Activated CD8-positive, alpha-beta T cell treated with anti-CD3 and anti-CD28 coated beads for 36 hours (primary cell): ENCODE measurements at regions not wholly inside any gene's neighbourhood (a gene's known extent, or its start where the extent isn't known, plus 50 kb on each side); places are given as distances from the start of the nearest gene placed in this dataset.

Experiments
- ATAC-seq: fragments of 200-7000 bp; cut with Tn5 transposase; one replicate; pipeline ENCODE4 v1.10.0; 2021; ENCODE audit warnings: mild to moderate bottlenecking, moderate library complexity
- CTCF ChIA-PET: fragments of 350-600 bp; sonication (Branson Sonifier 250); formaldehyde crosslinking; loops from one replicate; lab custom pipeline; 2021; ENCODE audit warnings: antibody characterized with exemption; lab: Charles Lee
- POLR2A ChIA-PET: fragments of 350-600 bp; sonication (Branson Sonifier 250); formaldehyde crosslinking; loops from one replicate; lab custom pipeline; 2021; ENCODE audit warnings: antibody characterized with exemption; lab: Charles Lee
- DNase-seq: peaks from one replicate; pipeline ENCODE4 v3.0.0-alpha.2; 2020
- H3K27ac Mint-ChIP-seq: one replicate; pipeline ENCODE4 v1.8.0; 2021; ENCODE audit warnings: mild to moderate bottlenecking, mixed read lengths
- H3K27me3 Mint-ChIP-seq: one replicate; pipeline ENCODE4 v1.8.0; 2021; ENCODE audit warnings: mixed read lengths
- H3K36me3 Mint-ChIP-seq: one replicate; pipeline ENCODE4 v1.8.0; 2021; ENCODE audit warnings: low read depth, mixed read lengths
- H3K4me1 Mint-ChIP-seq: one replicate; pipeline ENCODE4 v1.8.0; 2021; ENCODE audit warnings: low read depth, mixed read lengths
- H3K4me3 Mint-ChIP-seq: one replicate; pipeline ENCODE4 v1.8.0; 2021; ENCODE audit warnings: mild to moderate bottlenecking, moderate library complexity, mixed read lengths
- H3K9me3 Mint-ChIP-seq: one replicate; pipeline ENCODE4 v1.8.0; 2021; ENCODE audit warnings: mixed read lengths
- intact Hi-C: fragments of 100-400 bp; cut with micrococcal nuclease; formaldehyde crosslinking; loops from one replicate; pipeline ENCODE4 v1.10.0; 2022
- TF ChIP-seq, protein P1 (sequence below): fragments of 200-600 bp; IDR thresholded peaks from one replicate; pipeline ENCODE4 v1.8.0; 2022; ENCODE audit warnings: antibody characterized with exemption, mild to moderate bottlenecking

DNA sequence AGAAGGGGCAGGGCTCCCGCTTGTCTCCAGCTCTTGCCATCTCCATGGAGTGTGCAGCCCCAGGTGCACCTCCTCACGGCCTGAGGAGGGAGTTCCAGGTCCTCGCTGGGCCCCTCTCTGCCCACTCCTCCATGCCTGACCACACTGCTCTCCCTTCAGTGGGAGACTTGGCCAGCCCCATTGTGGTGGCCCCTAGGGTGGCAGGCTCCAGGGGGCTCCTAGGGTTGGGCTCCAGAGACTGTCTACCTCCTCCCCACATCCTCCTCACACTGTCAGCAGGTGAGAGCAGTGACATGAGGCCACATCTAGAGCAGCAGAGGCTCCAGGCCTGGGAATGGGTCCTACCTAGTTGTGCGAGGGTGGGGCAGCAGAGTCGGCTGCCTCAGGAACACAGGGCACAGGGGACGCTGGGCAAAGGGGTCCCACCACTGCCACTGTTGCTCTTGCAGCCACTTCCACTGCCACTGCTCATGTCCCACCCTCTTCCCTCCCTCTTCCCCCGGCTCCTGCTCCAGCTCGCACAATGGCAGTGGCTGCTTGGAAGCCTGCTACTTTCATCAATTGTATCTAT, 514.8 kb downstream of the MRPL39 start:
- H3K27ac Mint-ChIP-seq = no peak overlapping the region
- H3K4me3 Mint-ChIP-seq = no peak overlapping the region
- intact Hi-C loops = no loop called here
- TF ChIP-seq, protein P1, sequence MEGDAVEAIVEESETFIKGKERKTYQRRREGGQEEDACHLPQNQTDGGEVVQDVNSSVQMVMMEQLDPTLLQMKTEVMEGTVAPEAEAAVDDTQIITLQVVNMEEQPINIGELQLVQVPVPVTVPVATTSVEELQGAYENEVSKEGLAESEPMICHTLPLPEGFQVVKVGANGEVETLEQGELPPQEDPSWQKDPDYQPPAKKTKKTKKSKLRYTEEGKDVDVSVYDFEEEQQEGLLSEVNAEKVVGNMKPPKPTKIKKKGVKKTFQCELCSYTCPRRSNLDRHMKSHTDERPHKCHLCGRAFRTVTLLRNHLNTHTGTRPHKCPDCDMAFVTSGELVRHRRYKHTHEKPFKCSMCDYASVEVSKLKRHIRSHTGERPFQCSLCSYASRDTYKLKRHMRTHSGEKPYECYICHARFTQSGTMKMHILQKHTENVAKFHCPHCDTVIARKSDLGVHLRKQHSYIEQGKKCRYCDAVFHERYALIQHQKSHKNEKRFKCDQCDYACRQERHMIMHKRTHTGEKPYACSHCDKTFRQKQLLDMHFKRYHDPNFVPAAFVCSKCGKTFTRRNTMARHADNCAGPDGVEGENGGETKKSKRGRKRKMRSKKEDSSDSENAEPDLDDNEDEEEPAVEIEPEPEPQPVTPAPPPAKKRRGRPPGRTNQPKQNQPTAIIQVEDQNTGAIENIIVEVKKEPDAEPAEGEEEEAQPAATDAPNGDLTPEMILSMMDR = no peak
- ChIA-PET CTCF (no interaction called here), POLR2A (no interaction called here)
- H3K36me3 Mint-ChIP-seq = no peaks in the 10 kb centered on the region
- H3K9me3 Mint-ChIP-seq = peaks cover 1% of the 10 kb centered on the region
- no peaks in the 10 kb centered on the region for H3K27me3 Mint-ChIP-seq
- DNase-seq (no peak), ATAC-seq (no peak)
- H3K4me1 Mint-ChIP-seq = no peaks in the 10 kb centered on the region

DNA sequence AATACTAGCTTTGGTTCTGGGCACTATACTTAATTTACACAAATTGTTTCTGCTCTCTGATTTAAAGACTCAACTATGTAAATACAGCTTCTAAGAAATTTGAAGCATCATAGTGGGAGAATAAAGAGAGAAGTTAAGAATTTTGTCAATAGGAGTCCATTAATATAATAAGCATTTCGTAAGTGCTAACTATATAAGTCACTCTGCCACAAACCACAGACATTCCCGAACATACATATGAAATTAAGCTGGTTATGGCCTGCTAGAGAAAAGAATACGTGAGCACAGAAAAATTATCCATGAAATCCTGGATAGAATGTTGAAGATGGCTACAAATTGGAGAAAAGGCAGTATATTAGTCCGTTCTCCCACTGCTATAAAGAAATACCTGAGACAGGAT, 526.2 kb downstream of the MRPL39 start:
- Mint-ChIP-seq H3K27me3 (no peaks in the 10 kb centered on the region), H3K27ac (no peak overlapping the region), H3K4me3 (no peak overlapping the region), H3K36me3 (no peaks in the 10 kb centered on the region), H3K4me1 (no peaks in the 10 kb centered on the region), H3K9me3 (no peaks in the 10 kb centered on the region)
- TF ChIP-seq, protein P1 = no peak
- DNase-seq (no peak), ATAC-seq (no peak)
- intact Hi-C loops = no loop called here
- POLR2A ChIA-PET = no interaction called here
- CTCF ChIA-PET = no interaction called here

DNA sequence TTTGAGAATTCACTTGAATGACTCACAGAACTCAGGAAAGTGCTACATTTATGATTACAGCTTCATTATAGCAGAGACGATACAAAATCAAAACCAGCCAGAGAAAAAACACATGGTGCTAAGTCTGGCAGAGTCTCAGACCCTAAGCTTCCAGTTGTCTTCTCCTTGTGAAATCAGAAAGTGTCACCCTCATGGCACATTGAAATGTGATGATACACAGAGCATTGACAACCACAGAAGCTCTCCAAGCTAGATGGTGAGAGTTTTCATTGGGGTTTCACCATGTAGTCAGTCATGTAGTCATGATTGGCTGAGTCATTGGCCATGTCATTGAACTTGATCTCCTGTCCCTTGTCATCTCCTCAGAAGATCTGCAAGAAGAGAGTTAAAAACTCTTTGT, 526.6 kb downstream of the MRPL39 start:
- no peak for DNase-seq
- H3K9me3 Mint-ChIP-seq = no peaks in the 10 kb centered on the region
- no peaks in the 10 kb centered on the region for H3K36me3 Mint-ChIP-seq
- intact Hi-C loops = no loop called here
- H3K27ac Mint-ChIP-seq = no peak overlapping the region
- ChIA-PET POLR2A (no interaction called here), CTCF (no interaction called here)
- H3K4me3 Mint-ChIP-seq = no peak overlapping the region
- no peak for ATAC-seq
- TF ChIP-seq, protein P1 = no peak
- H3K27me3 Mint-ChIP-seq = no peaks in the 10 kb centered on the region
- H3K4me1 Mint-ChIP-seq = no peaks in the 10 kb centered on the region

DNA sequence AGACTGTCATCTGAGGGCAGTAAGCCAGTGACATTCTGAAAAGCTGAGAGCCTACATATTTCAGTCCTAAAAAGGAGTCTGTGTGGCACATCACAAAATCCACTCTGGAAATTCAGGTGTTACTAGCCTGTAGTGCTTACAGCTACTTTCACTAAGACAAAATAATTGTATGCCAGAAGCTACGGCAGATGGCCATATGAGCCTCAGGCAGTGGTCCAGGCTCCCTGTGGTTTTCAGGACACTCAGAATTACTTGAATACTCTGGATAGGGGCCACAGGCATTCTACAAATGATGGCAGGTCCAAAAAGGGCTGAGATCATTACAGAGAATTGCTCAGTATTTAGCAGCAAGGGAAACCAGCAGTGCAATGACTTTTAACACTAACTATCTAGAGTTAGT, 527.1 kb downstream of the MRPL39 start:
- Mint-ChIP-seq H3K4me3 (no peak overlapping the region), H3K4me1 (no peaks in the 10 kb centered on the region), H3K27ac (no peak overlapping the region), H3K36me3 (no peaks in the 10 kb centered on the region), H3K27me3 (no peaks in the 10 kb centered on the region), H3K9me3 (no peaks in the 10 kb centered on the region)
- no peak for ATAC-seq
- TF ChIP-seq, protein P1 = no peak
- POLR2A ChIA-PET = no interaction called here
- no peak for DNase-seq
- CTCF ChIA-PET = interaction anchor here (1.4 kb wide), 1 partner anchor 10 kb away, joined by 4 read pairs; no protein-coding TSS in a partner anchor
- intact Hi-C loops = no loop called here

DNA sequence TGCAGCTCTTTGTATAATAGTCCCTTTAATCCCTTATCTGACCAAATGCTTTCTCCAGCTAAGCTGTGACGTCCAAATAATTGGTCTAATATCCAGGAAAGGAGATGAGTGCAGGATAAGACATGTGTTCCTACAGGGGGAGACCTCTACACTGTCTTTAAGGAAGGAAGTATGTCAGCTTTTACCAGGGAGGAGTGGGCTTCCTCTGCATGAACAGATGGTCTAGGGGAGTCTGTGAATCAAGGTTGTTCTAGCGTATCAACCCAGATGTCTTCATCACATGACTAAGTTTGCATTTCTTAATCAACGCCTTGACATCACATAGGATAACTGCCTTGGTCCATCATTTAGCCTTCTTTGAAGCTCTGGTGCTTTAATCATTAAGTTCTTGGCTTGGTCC, 528.2 kb downstream of the MRPL39 start:
- ATAC-seq (no peak), DNase-seq (no peak)
- Mint-ChIP-seq H3K27ac (no peak overlapping the region), H3K36me3 (no peaks in the 10 kb centered on the region), H3K4me1 (no peaks in the 10 kb centered on the region), H3K4me3 (no peak overlapping the region), H3K9me3 (no peaks in the 10 kb centered on the region), H3K27me3 (no peaks in the 10 kb centered on the region)
- intact Hi-C loops = no loop called here
- POLR2A ChIA-PET = no interaction called here
- CTCF ChIA-PET = interaction anchor here (1.4 kb wide), 1 partner anchor 11 kb away, joined by 4 read pairs; no protein-coding TSS in a partner anchor
- TF ChIP-seq, protein P1 = no peak
